H9 (cell line): ENCODE measurements at regions not wholly inside any gene's neighbourhood (a gene's known extent, or its start where the extent isn't known, plus 50 kb on each side); places are given as distances from the start of the nearest gene placed in this dataset.

Experiments used
- DNase-seq: peaks from one replicate; pipeline ENCODE4 v3.0.0-alpha.2; 2017
- H2AFZ ChIP-seq: one replicate; pipeline ENCODE4 v1.6.1; 2013; ENCODE audit warnings: mild to moderate bottlenecking, low read length, control low read depth, moderate library complexity
- H2AK5ac ChIP-seq: 2 replicates; pipeline ENCODE4 v1.6.1; 2013; ENCODE audit warnings: low read length, control low read depth, mixed read lengths; ENCODE audit not compliant: insufficient read length
- H2BK120ac ChIP-seq: one replicate; pipeline ENCODE4 v1.6.1; 2013; ENCODE audit warnings: low read depth, mild to moderate bottlenecking, low read length, control low read depth, inconsistent platforms; ENCODE audit not compliant: poor library complexity, severe bottlenecking
- H2BK12ac ChIP-seq: 2 replicates; pipeline ENCODE4 v1.6.1; 2013; ENCODE audit warnings: low read length, control low read depth, mixed read lengths, low read depth; ENCODE audit not compliant: insufficient read length
- H2BK15ac ChIP-seq: 2 replicates; pipeline ENCODE4 v1.6.1; 2013; ENCODE audit warnings: low read depth, low read length, control low read depth
- H2BK20ac ChIP-seq: one replicate; pipeline ENCODE4 v1.6.1; 2013; ENCODE audit warnings: low read depth, mild to moderate bottlenecking, low read length, control low read depth, inconsistent platforms; ENCODE audit not compliant: poor library complexity, severe bottlenecking
- H2BK5ac ChIP-seq: 2 replicates; pipeline ENCODE4 v1.6.1; 2013; ENCODE audit warnings: low read length, control low read depth, mixed read lengths; ENCODE audit not compliant: insufficient read length
- H3K14ac ChIP-seq: 2 replicates; pipeline ENCODE4 v1.6.1; 2013; ENCODE audit warnings: low read length, control low read depth; ENCODE audit not compliant: insufficient read depth
- H3K18ac ChIP-seq: 2 replicates; pipeline ENCODE4 v1.6.1; 2013; ENCODE audit warnings: low read depth, mild to moderate bottlenecking, mixed read lengths, low read length, control low read depth; ENCODE audit not compliant: insufficient read length
- H3K23ac ChIP-seq: 2 replicates; pipeline ENCODE4 v1.6.1; 2013; ENCODE audit warnings: low read length, control low read depth, mixed read lengths, low read depth; ENCODE audit not compliant: insufficient read length
- H3K23me2 ChIP-seq: 2 replicates; pipeline ENCODE4 v1.6.1; 2013; ENCODE audit warnings: low read depth, mild to moderate bottlenecking, mixed read lengths, low read length, control low read depth; ENCODE audit not compliant: insufficient read length, poor library complexity, severe bottlenecking
- H3K27ac ChIP-seq: 2 replicates; pipeline ENCODE4 v1.5.1; 2013; ENCODE audit warnings: low read length, control low read depth, mixed read lengths, low read depth; ENCODE audit not compliant: insufficient read length
- H3K27me3 ChIP-seq: 2 replicates; pipeline ENCODE4 v1.6.1; 2013; ENCODE audit warnings: low read length, control low read depth, inconsistent platforms; ENCODE audit not compliant: insufficient read depth
- H3K4ac ChIP-seq: 2 replicates; pipeline ENCODE4 v1.6.1; 2013; ENCODE audit warnings: low read depth, mild to moderate bottlenecking, control low read depth, inconsistent platforms, low read length, moderate library complexity
- H3K4me1 ChIP-seq: 2 replicates; pipeline ENCODE4 v1.6.1; 2013; ENCODE audit warnings: low read length, control low read depth, inconsistent platforms; ENCODE audit not compliant: insufficient read depth
- H3K4me2 ChIP-seq: 2 replicates; pipeline ENCODE4 v1.6.1; 2013; ENCODE audit warnings: low read length, control low read depth, mixed read lengths; ENCODE audit not compliant: insufficient read length, insufficient read depth
- H3K56ac ChIP-seq: 2 replicates; pipeline ENCODE4 v1.6.1; 2013; ENCODE audit warnings: low read depth, mild to moderate bottlenecking, mixed read lengths, low read length, control low read depth; ENCODE audit not compliant: insufficient read length
- H3K79me1 ChIP-seq: 2 replicates; pipeline ENCODE4 v1.6.1; 2013; ENCODE audit warnings: low read depth, mild to moderate bottlenecking, moderate library complexity, low read length, control low read depth, inconsistent platforms; ENCODE audit not compliant: insufficient read depth, poor library complexity, severe bottlenecking
- H3K79me2 ChIP-seq: 2 replicates; pipeline ENCODE4 v1.6.1; 2013; ENCODE audit warnings: low read length, control low read depth, inconsistent platforms; ENCODE audit not compliant: insufficient read depth
- H3K9ac ChIP-seq: 2 replicates; pipeline ENCODE4 v1.6.1; 2013; ENCODE audit warnings: low read length, control low read depth, mixed read lengths; ENCODE audit not compliant: insufficient read length; ENCODE audit errors: extremely low read depth
- H3K9me3 ChIP-seq: one replicate; pipeline ENCODE4 v1.6.1; 2013; ENCODE audit warnings: low read depth, low read length, inconsistent platforms; ENCODE audit not compliant: control insufficient read depth
- H3T11ph ChIP-seq: one replicate; pipeline ENCODE4 v1.6.1; 2013; ENCODE audit warnings: mild to moderate bottlenecking, low read length, control low read depth, inconsistent platforms
- H4K20me1 ChIP-seq: one replicate; pipeline ENCODE4 v1.6.1; 2013; ENCODE audit not compliant: control insufficient read depth, insufficient read length, insufficient read depth
- H4K5ac ChIP-seq: 2 replicates; pipeline ENCODE4 v1.6.1; 2013; ENCODE audit warnings: low read depth, mild to moderate bottlenecking, mixed read lengths, low read length, control low read depth; ENCODE audit not compliant: insufficient read length
- H4K8ac ChIP-seq: replicated peaks from 2 replicates; pipeline ENCODE4 v1.6.1; 2013; ENCODE audit warnings: low read length, control low read depth, mixed read lengths, low read depth; ENCODE audit not compliant: insufficient read length
- H4K91ac ChIP-seq: 2 replicates; pipeline ENCODE4 v1.6.1; 2013; ENCODE audit warnings: low read depth, mild to moderate bottlenecking, moderate library complexity, mixed read lengths, low read length, control low read depth; ENCODE audit not compliant: insufficient read length
- H3K27ac Mint-ChIP-seq, 3 experiments: 2 replicates in 2 of 3; 3 replicates in 1 of 3; pipeline ENCODE4 v1.8.0; 2020 to 2021; ENCODE audit warnings: mixed read lengths in 3 of 3, mild to moderate bottlenecking in 1 of 3, moderate library complexity in 1 of 3
- H3K27me3 Mint-ChIP-seq: 2 replicates; pipeline ENCODE4 v1.8.0; 2021; ENCODE audit warnings: low read depth, mild to moderate bottlenecking, moderate library complexity, mixed read lengths
- H3K36me3 Mint-ChIP-seq, 3 experiments: 2 replicates in 2 of 3; 3 replicates in 1 of 3; pipeline ENCODE4 v1.8.0; 2020 to 2021; ENCODE audit warnings: low read depth in 3 of 3, mixed read lengths in 3 of 3; ENCODE audit not compliant: insufficient read depth in 1 of 3
- H3K4me1 Mint-ChIP-seq, 2 experiments: 2 replicates each; pipeline ENCODE4 v1.8.0; 2020; ENCODE audit warnings: mixed read lengths in 2 of 2
- H3K4me3 Mint-ChIP-seq, 2 experiments: 2 replicates in 1 of 2; 3 replicates in 1 of 2; pipeline ENCODE4 v1.8.0; 2020 to 2021; ENCODE audit warnings: mild to moderate bottlenecking in 2 of 2, mixed read lengths in 2 of 2, moderate library complexity in 1 of 2
- H3K9me3 Mint-ChIP-seq, 2 experiments: 2 replicates in 1 of 2; 3 replicates in 1 of 2; pipeline ENCODE4 v1.8.0; 2020; ENCODE audit warnings: mild to moderate bottlenecking in 2 of 2, mixed read lengths in 2 of 2, moderate library complexity in 1 of 2
- CTCF ChIP-seq: fragments of 200-600 bp; sonication (generic); conservative IDR thresholded peaks from 3 replicates; pipeline ENCODE4 v1.8.0; 2021; ENCODE audit warnings: antibody characterized with exemption, mild to moderate bottlenecking
- WGBS: extraction: QIAGEN DNeasy Blood & Tissue Kit; methylation state at CpG from one replicate; pipeline ENCODE4 v1.1.7; 2013; ENCODE audit warnings: missing lambda C conversion rate, low lambda C conversion rate, mixed read lengths; ENCODE audit not compliant: insufficient read length; ENCODE audit errors: extremely low coverage; 5-methylcytosine and 5-hydroxymethylcytosine counted together

GRCh38 chr17:52828621-52829020, 670.1 kb upstream of the CA10 start:
- H3K27me3 Mint-ChIP-seq = no peaks in the 10 kb centered on the region
- no peak overlapping the region for H3K14ac ChIP-seq
- no peak overlapping the region for H3T11ph ChIP-seq
- H3K9me3 Mint-ChIP-seq = no peaks in the 10 kb centered on the region
- WGBS = no CpG with 5 or more reads among the region's 11 CpGs
- H2BK5ac ChIP-seq = no peak overlapping the region
- no peak overlapping the region for H2AK5ac ChIP-seq
- no peak overlapping the region for H3K9ac ChIP-seq
- no peak overlapping the region for H3K4me2 ChIP-seq
- no peak overlapping the region for H4K5ac ChIP-seq
- no peak overlapping the region for H4K91ac ChIP-seq
- no peak overlapping the region for H3K23ac ChIP-seq
- no peak for DNase-seq
- H3K4ac ChIP-seq = no peak overlapping the region
- no peaks in the 10 kb centered on the region for H3K79me1 ChIP-seq
- H3K27ac Mint-ChIP-seq = no peak overlapping the region
- 0 out of 4 replicates have a peak, but pooled peaks cover 0 to 4% of the 10 kb centered on the region in 2 experiments for H3K4me1 Mint-ChIP-seq
- no peaks in the 10 kb centered on the region for H3K79me2 ChIP-seq
- H3K4me3 Mint-ChIP-seq = no peak overlapping the region
- no peaks in the 10 kb centered on the region for H3K4me1 ChIP-seq
- H3K36me3 Mint-ChIP-seq = peaks cover 0 to 6% (median 0%) of the 10 kb centered on the region in 3 experiments; a peak in 1 of 7 replicates
- peak overlapping the region; percentile 77 for H4K8ac ChIP-seq
- H3K27me3 ChIP-seq = no peaks in the 10 kb centered on the region
- no peak overlapping the region for H2BK120ac ChIP-seq
- no peak overlapping the region for H2BK12ac ChIP-seq
- no peak overlapping the region for H2BK15ac ChIP-seq
- H3K23me2 ChIP-seq = no peaks in the 10 kb centered on the region
- no peaks in the 10 kb centered on the region for H3K9me3 ChIP-seq
- H2BK20ac ChIP-seq = no peak overlapping the region
- no peaks in the 10 kb centered on the region for H4K20me1 ChIP-seq
- no peak overlapping the region for H3K27ac ChIP-seq
- H3K56ac ChIP-seq = no peak overlapping the region
- H3K18ac ChIP-seq = no peak overlapping the region
- H2AFZ ChIP-seq = no peak overlapping the region
- no peak for TF ChIP-seq CTCF
